Neural cell (in vitro differentiated cells): ENCODE measurements at regions not wholly inside any gene's neighbourhood (a gene's known extent, or its start where the extent isn't known, plus 50 kb on each side); places are given as distances from the start of the nearest gene placed in this dataset.

Experiments used
- EP300 ChIP-seq: fragments of 450-650 bp; conservative IDR thresholded peaks from 2 replicates; pipeline ENCODE4 v1.6.1; 2014; ENCODE audit warnings: antibody characterized with exemption, mild to moderate bottlenecking, moderate library complexity; ENCODE audit not compliant: poor library complexity, severe bottlenecking
- EZH2 ChIP-seq: fragments of 200-600, 300-800 bp; shearing (Covaris generic), sonication (generic); IDR thresholded peaks from 2 replicates; pipeline ENCODE4 v1.6.1; 2014; ENCODE audit warnings: antibody characterized with exemption, low read length, borderline replicate concordance, mild to moderate bottlenecking; ENCODE audit not compliant: insufficient read depth, poor library complexity, severe bottlenecking
- POLR2AphosphoS5 ChIP-seq: IDR thresholded peaks from 2 replicates; pipeline ENCODE4 v1.6.1; 2012
- TAF1 ChIP-seq: IDR thresholded peaks from 2 replicates; pipeline ENCODE4 v1.6.1; 2012; ENCODE audit warnings: low read depth
- TF ChIP-seq, protein P1 (sequence below): fragments of 450-650 bp; IDR thresholded peaks from 2 replicates; pipeline ENCODE4 v1.5.1; 2014; ENCODE audit warnings: antibody characterized with exemption, mild to moderate bottlenecking, moderate library complexity; ENCODE audit not compliant: poor library complexity, severe bottlenecking
- TF ChIP-seq, protein P2 (sequence below): IDR thresholded peaks from 2 replicates; pipeline ENCODE4 v1.6.1; 2012; ENCODE audit warnings: borderline replicate concordance

DNA sequence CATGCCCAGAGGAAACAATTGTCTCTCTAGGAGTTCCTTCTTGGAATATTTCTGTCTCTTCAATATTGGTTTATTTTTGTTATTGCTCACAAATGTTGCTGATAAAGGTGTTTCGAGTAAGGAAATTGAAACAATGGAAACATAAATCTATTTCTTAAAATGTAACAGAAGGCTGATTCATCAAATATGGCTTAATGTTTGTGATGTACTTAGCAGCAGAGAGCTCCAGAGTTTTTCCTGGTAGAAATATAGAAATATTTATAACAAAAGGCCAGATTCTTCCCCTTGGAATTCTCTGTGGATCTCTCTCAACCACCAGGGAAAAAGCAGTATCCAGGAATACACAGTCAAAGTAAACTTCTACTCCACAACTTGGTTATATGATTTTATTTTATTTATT is 149.2 kb upstream of the LRIG3 start:
- TF ChIP-seq, protein P1, sequence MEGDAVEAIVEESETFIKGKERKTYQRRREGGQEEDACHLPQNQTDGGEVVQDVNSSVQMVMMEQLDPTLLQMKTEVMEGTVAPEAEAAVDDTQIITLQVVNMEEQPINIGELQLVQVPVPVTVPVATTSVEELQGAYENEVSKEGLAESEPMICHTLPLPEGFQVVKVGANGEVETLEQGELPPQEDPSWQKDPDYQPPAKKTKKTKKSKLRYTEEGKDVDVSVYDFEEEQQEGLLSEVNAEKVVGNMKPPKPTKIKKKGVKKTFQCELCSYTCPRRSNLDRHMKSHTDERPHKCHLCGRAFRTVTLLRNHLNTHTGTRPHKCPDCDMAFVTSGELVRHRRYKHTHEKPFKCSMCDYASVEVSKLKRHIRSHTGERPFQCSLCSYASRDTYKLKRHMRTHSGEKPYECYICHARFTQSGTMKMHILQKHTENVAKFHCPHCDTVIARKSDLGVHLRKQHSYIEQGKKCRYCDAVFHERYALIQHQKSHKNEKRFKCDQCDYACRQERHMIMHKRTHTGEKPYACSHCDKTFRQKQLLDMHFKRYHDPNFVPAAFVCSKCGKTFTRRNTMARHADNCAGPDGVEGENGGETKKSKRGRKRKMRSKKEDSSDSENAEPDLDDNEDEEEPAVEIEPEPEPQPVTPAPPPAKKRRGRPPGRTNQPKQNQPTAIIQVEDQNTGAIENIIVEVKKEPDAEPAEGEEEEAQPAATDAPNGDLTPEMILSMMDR, result no peak
- TF ChIP-seq POLR2AphosphoS5, result no peak
- TF ChIP-seq, protein P2, sequence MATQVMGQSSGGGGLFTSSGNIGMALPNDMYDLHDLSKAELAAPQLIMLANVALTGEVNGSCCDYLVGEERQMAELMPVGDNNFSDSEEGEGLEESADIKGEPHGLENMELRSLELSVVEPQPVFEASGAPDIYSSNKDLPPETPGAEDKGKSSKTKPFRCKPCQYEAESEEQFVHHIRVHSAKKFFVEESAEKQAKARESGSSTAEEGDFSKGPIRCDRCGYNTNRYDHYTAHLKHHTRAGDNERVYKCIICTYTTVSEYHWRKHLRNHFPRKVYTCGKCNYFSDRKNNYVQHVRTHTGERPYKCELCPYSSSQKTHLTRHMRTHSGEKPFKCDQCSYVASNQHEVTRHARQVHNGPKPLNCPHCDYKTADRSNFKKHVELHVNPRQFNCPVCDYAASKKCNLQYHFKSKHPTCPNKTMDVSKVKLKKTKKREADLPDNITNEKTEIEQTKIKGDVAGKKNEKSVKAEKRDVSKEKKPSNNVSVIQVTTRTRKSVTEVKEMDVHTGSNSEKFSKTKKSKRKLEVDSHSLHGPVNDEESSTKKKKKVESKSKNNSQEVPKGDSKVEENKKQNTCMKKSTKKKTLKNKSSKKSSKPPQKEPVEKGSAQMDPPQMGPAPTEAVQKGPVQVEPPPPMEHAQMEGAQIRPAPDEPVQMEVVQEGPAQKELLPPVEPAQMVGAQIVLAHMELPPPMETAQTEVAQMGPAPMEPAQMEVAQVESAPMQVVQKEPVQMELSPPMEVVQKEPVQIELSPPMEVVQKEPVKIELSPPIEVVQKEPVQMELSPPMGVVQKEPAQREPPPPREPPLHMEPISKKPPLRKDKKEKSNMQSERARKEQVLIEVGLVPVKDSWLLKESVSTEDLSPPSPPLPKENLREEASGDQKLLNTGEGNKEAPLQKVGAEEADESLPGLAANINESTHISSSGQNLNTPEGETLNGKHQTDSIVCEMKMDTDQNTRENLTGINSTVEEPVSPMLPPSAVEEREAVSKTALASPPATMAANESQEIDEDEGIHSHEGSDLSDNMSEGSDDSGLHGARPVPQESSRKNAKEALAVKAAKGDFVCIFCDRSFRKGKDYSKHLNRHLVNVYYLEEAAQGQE, result no peak
- TF ChIP-seq EP300, result no peak
- no peak for TF ChIP-seq TAF1
- no peak for TF ChIP-seq EZH2
